ENCODE measurements at regions not wholly inside any gene's neighbourhood (a gene's known extent, or its start where the extent isn't known, plus 50 kb on each side); places are given as distances from the start of the nearest gene placed in this dataset.

GRCh38 chr10:107284187-107284586 lies 119.7 kb upstream of the SORCS1 start:
- Mint-ChIP-seq H3K27me3 (no peaks in the 10 kb centered on the region), H3K27ac (no peak overlapping the region)
- ATAC-seq = no peak

GRCh38 chr10:107280293-107280692 lies 115.8 kb upstream of the SORCS1 start:
- CTCF ChIA-PET = no interaction called here
- no peaks in the 10 kb centered on the region for H3K36me3 Mint-ChIP-seq
- no peaks in the 10 kb centered on the region for H3K27me3 Mint-ChIP-seq
- no peaks in the 10 kb centered on the region for H3K4me1 Mint-ChIP-seq
- no peak overlapping the region for H3K27ac Mint-ChIP-seq
- no peak overlapping the region for H3K4me3 Mint-ChIP-seq
- DNase-seq (no peak), ATAC-seq (no peak)
- peaks cover 4% of the 10 kb centered on the region for H3K9me3 Mint-ChIP-seq (ENCODE audit: low read depth)

More at GRCh38 chr10:107284187-107284586, 119.7 kb upstream of the SORCS1 start:
- Mint-ChIP-seq H3K4me1 (no peaks in the 10 kb centered on the region), H3K9me3 (ENCODE audit: low read depth) (peaks cover 7% of the 10 kb centered on the region), H3K36me3 (no peaks in the 10 kb centered on the region), H3K4me3 (no peak overlapping the region)
- no peak for DNase-seq
- CTCF ChIA-PET = no interaction called here

- H3K27me3 Mint-ChIP-seq = no peaks in the 10 kb centered on the region
- H3K4me3 Mint-ChIP-seq = no peak overlapping the region
- no peaks in the 10 kb centered on the region for H3K36me3 Mint-ChIP-seq
- no peak overlapping the region for H3K27ac Mint-ChIP-seq
- CTCF ChIA-PET = no interaction called here
- no peaks in the 10 kb centered on the region for H3K4me1 Mint-ChIP-seq
- ATAC-seq (no peak), DNase-seq (no peak)
- peaks cover 3% of the 10 kb centered on the region for H3K9me3 Mint-ChIP-seq (ENCODE audit: low read depth)
Observed at GRCh38 chr10:107277591-107277990, 113.1 kb upstream of the SORCS1 start.

- Mint-ChIP-seq H3K27ac (no peak overlapping the region), H3K36me3 (no peaks in the 10 kb centered on the region), H3K4me1 (no peaks in the 10 kb centered on the region), H3K9me3 (ENCODE audit: low read depth) (peaks cover 8% of the 10 kb centered on the region), H3K27me3 (no peaks in the 10 kb centered on the region), H3K4me3 (no peak overlapping the region)
- DNase-seq (no peak), ATAC-seq (no peak)
- CTCF ChIA-PET = no interaction called here
Observed at GRCh38 chr10:107275806-107276205, 111.3 kb upstream of the SORCS1 start.

GRCh38 chr10:107269626-107270025 lies 105.1 kb upstream of the SORCS1 start:
- CTCF ChIA-PET = no interaction called here
- H3K4me1 Mint-ChIP-seq = no peaks in the 10 kb centered on the region
- no peaks in the 10 kb centered on the region for H3K36me3 Mint-ChIP-seq
- H3K27ac Mint-ChIP-seq = no peak overlapping the region
- H3K4me3 Mint-ChIP-seq = no peak overlapping the region
- H3K27me3 Mint-ChIP-seq = no peaks in the 10 kb centered on the region
- DNase-seq = no peak
- peaks cover 13% of the 10 kb centered on the region for H3K9me3 Mint-ChIP-seq (ENCODE audit: low read depth)
- no peak for ATAC-seq

GRCh38 chr10:107264742-107265141 lies 100.2 kb upstream of the SORCS1 start:
- no peak for DNase-seq
- no peaks in the 10 kb centered on the region for H3K27me3 Mint-ChIP-seq
- CTCF ChIA-PET = no interaction called here
- no peaks in the 10 kb centered on the region for H3K4me1 Mint-ChIP-seq
- H3K4me3 Mint-ChIP-seq = no peak overlapping the region
- H3K27ac Mint-ChIP-seq = no peak overlapping the region
- no peaks in the 10 kb centered on the region for H3K36me3 Mint-ChIP-seq
- ATAC-seq = no peak
- peaks cover 11% of the 10 kb centered on the region for H3K9me3 Mint-ChIP-seq (ENCODE audit: low read depth)

- H3K27me3 Mint-ChIP-seq = no peaks in the 10 kb centered on the region
Observed at GRCh38 chr10:107244122-107244521, 79.6 kb upstream of the SORCS1 start.

GRCh38 chr10:107238275-107238674 lies 73.8 kb upstream of the SORCS1 start:
- Mint-ChIP-seq H3K27me3 (no peaks in the 10 kb centered on the region), H3K4me1 (no peaks in the 10 kb centered on the region), H3K36me3 (no peaks in the 10 kb centered on the region), H3K9me3 (ENCODE audit: low read depth) (peaks cover 6% of the 10 kb centered on the region), H3K4me3 (no peak overlapping the region), H3K27ac (no peak overlapping the region)
- DNase-seq (no peak), ATAC-seq (no peak)
- CTCF ChIA-PET = no interaction called here

More at GRCh38 chr10:107244122-107244521, 79.6 kb upstream of the SORCS1 start:
- Mint-ChIP-seq H3K9me3 (ENCODE audit: low read depth) (peaks cover 4% of the 10 kb centered on the region), H3K4me1 (no peaks in the 10 kb centered on the region), H3K36me3 (no peaks in the 10 kb centered on the region), H3K27ac (no peak overlapping the region), H3K4me3 (no peak overlapping the region)
- CTCF ChIA-PET = no interaction called here
- ATAC-seq (no peak), DNase-seq (no peak)

- H3K9me3 Mint-ChIP-seq (ENCODE audit: low read depth) = peaks cover 13% of the 10 kb centered on the region
- H3K4me3 Mint-ChIP-seq = no peak overlapping the region
- no peak overlapping the region for H3K27ac Mint-ChIP-seq
- no peaks in the 10 kb centered on the region for H3K4me1 Mint-ChIP-seq
- no peaks in the 10 kb centered on the region for H3K27me3 Mint-ChIP-seq
- DNase-seq (no peak), ATAC-seq (no peak)
- CTCF ChIA-PET = no interaction called here
- no peaks in the 10 kb centered on the region for H3K36me3 Mint-ChIP-seq
Observed at GRCh38 chr10:107232013-107232412, 67.5 kb upstream of the SORCS1 start.

- no peaks in the 10 kb centered on the region for H3K27me3 Mint-ChIP-seq
- peaks cover 13% of the 10 kb centered on the region for H3K9me3 Mint-ChIP-seq (ENCODE audit: low read depth)
- H3K27ac Mint-ChIP-seq = no peak overlapping the region
- CTCF ChIA-PET = no interaction called here
- no peak for DNase-seq
- no peaks in the 10 kb centered on the region for H3K4me1 Mint-ChIP-seq
- no peaks in the 10 kb centered on the region for H3K36me3 Mint-ChIP-seq
- H3K4me3 Mint-ChIP-seq = no peak overlapping the region
- no peak for ATAC-seq
Observed at GRCh38 chr10:107230887-107231286, 66.4 kb upstream of the SORCS1 start.

- Mint-ChIP-seq H3K27me3 (no peaks in the 10 kb centered on the region), H3K4me3 (no peak overlapping the region), H3K36me3 (no peaks in the 10 kb centered on the region), H3K4me1 (no peaks in the 10 kb centered on the region), H3K9me3 (ENCODE audit: low read depth) (peaks cover 3% of the 10 kb centered on the region), H3K27ac (no peak overlapping the region)
- ATAC-seq = no peak
- CTCF ChIA-PET = no interaction called here
- DNase-seq = no peak
Observed at GRCh38 chr10:107215681-107216080, 51.2 kb upstream of the SORCS1 start.

Data from activated CD8-positive, alpha-beta memory T cell treated with anti-CD3 and anti-CD28 coated beads, Interleukin-2, amount 10 ng/mL, durations not matched to agents 7 days and 5 days (primary cell).